A549 (cell line): ENCODE measurements at regions not wholly inside any gene's neighbourhood (a gene's known extent, or its start where the extent isn't known, plus 50 kb on each side); places are given as distances from the start of the nearest gene placed in this dataset.
"Not testable (repeated sequence)": the region's sequence is repeated elsewhere in the genome, so short reads cannot be mapped to it uniquely, and the experiment has no call there.

ENCODE experiments used
- ATAC-seq, 2 experiments: fragments of 200-7000 bp in 1 of 2; fragments of >200 bp in 1 of 2; cut with Nextera tagmentation in 1 of 2; cut with Tn5 transposase in 1 of 2; 3 replicates each; pipeline versions ENCODE4 v1.8.0 to v1.9.1; 2018 to 2020; ENCODE audit warnings: mild to moderate bottlenecking in 1 of 2, moderate library complexity in 1 of 2
- CTCF ChIA-PET: fragments of 300-600 bp; sonication (Branson Sonifier 250); formaldehyde crosslinking; extraction: SDS; loops from one replicate; lab custom pipeline; 2021; ENCODE audit warnings: antibody characterized with exemption, inconsistent platforms; lab: Yijun Ruan, JAX
- POLR2A ChIA-PET: fragments of 350-600 bp; formaldehyde crosslinking; extraction: SDS; loops from one replicate; lab custom pipeline; 2021; ENCODE audit warnings: antibody characterized with exemption, inconsistent platforms; lab: Yijun Ruan, JAX
- DNase-seq, 2 experiments: peaks; one replicate each; pipeline versions ENCODE4 v3.0.0 to v3.0.0-alpha.2; 2011 to 2016; ENCODE audit warnings: low read depth in 1 of 2, low spot score in 1 of 2
- FAIRE-seq: peaks from 2 replicates; lab custom pipeline; 2011; peaks lifted over from hg19 to GRCh38; lab: Jason Lieb, UNC
- H3K27ac ChIP-seq, 2 experiments: fragments of >200 bp; sonication (Bioruptor Twin); formaldehyde crosslinking; 3 replicates each; pipeline ENCODE4 v1.5.1; 2016 to 2017
- H3K4me1 ChIP-seq: fragments of >200 bp; sonication (Bioruptor Twin); formaldehyde crosslinking; 3 replicates; pipeline ENCODE4 v1.6.1; 2016
- H3K4me2 ChIP-seq: fragments of >200 bp; sonication (Bioruptor Twin); formaldehyde crosslinking; 3 replicates; pipeline ENCODE4 v1.6.1; 2016
- H3K4me3 ChIP-seq: fragments of >200 bp; sonication (Bioruptor Twin); formaldehyde crosslinking; 3 replicates; pipeline ENCODE4 v1.5.1; 2016
- H3K9me3 ChIP-seq: fragments of >200 bp; sonication (Bioruptor Twin); formaldehyde crosslinking; 3 replicates; pipeline ENCODE4 v1.6.1; 2016
- CBX8 ChIP-seq: fragments of 200-600 bp; sonication (generic); IDR thresholded peaks from 2 replicates; pipeline ENCODE4 v1.6.1; 2016
- CEBPB ChIP-seq, 2 experiments: fragments of >200 bp in 1 of 2; sonication (Bioruptor Twin) in 1 of 2; formaldehyde crosslinking in 1 of 2; IDR thresholded peaks; 2 replicates each; pipeline ENCODE4 v1.6.1; 2012 to 2016
- E2F6 ChIP-seq: IDR thresholded peaks from 2 replicates; pipeline ENCODE4 v1.6.1; 2012; ENCODE audit warnings: low read depth, borderline replicate concordance
- EHMT2 ChIP-seq: fragments of 200-600 bp; sonication (generic); IDR thresholded peaks from 2 replicates; pipeline ENCODE4 v1.6.1; 2016; ENCODE audit warnings: antibody characterized with exemption, low read depth, mild to moderate bottlenecking, moderate library complexity
- ELK1 ChIP-seq: fragments of 150-350 bp; IDR thresholded peaks from 2 replicates; pipeline ENCODE4 v1.6.1; 2014; ENCODE audit warnings: low read depth, mild to moderate bottlenecking, low read length
- FOSB ChIP-seq: fragments of 250-450 bp; sonication (Bioruptor Pico); IDR thresholded peaks from 2 replicates; pipeline ENCODE4 v1.5.0; 2020; ENCODE audit warnings: mild to moderate bottlenecking, moderate library complexity
- FOSL2 ChIP-seq, 2 experiments: fragments of 450-650 bp in 1 of 2; fragments of >200 bp in 1 of 2; sonication (Bioruptor Twin) in 1 of 2; formaldehyde crosslinking; IDR thresholded peaks; 2 replicates each; pipeline versions ENCODE4 v1.5.0 to v1.6.1; 2016 to 2020; ENCODE audit warnings: mild to moderate bottlenecking in 1 of 2, moderate library complexity in 1 of 2
- HEYL ChIP-seq: fragments of 250-450 bp; sonication (Bioruptor Pico); IDR thresholded peaks from 2 replicates; pipeline ENCODE4 v1.8.0; 2021; ENCODE audit warnings: mild to moderate bottlenecking, moderate library complexity
- HOXB5 ChIP-seq: fragments of 250-450 bp; sonication (Bioruptor Pico); IDR thresholded peaks from 2 replicates; pipeline ENCODE4 v1.5.0; 2020; ENCODE audit warnings: mild to moderate bottlenecking, moderate library complexity
- MAFK ChIP-seq: fragments of 450-650 bp; IDR thresholded peaks from 2 replicates; pipeline ENCODE4 v1.6.1; 2014; ENCODE audit not compliant: partially characterized antibody
- MYC ChIP-seq: IDR thresholded peaks from 2 replicates; pipeline ENCODE4 v1.6.1; 2012; ENCODE audit warnings: mild to moderate bottlenecking, inconsistent platforms, low read length, improper control_type of control experiment, borderline replicate concordance
- NR3C1 ChIP-seq: fragments of >200 bp; sonication (Bioruptor Twin); formaldehyde crosslinking; IDR thresholded peaks from 3 replicates; pipeline ENCODE4 v1.6.1; 2017
- POLR2A ChIP-seq: IDR thresholded peaks from 2 replicates; pipeline ENCODE4 v1.6.1; 2012; ENCODE audit warnings: mild to moderate bottlenecking, low read length
- RAD21 ChIP-seq, 2 experiments: fragments of >200 bp in 1 of 2; sonication (Bioruptor Twin) in 1 of 2; formaldehyde crosslinking in 1 of 2; IDR thresholded peaks in 1 of 2; conservative IDR thresholded peaks in 1 of 2; 2 replicates in 1 of 2; 3 replicates in 1 of 2; pipeline ENCODE4 v1.6.1; 2012 to 2018; ENCODE audit warnings: inconsistent platforms in 1 of 2
- SMC3 ChIP-seq: fragments of >200 bp; sonication (Bioruptor Twin); formaldehyde crosslinking; IDR thresholded peaks from 3 replicates; pipeline ENCODE4 v1.6.1; 2018; ENCODE audit warnings: inconsistent platforms
- SREBF2 ChIP-seq: fragments of 450-650 bp; IDR thresholded peaks from 2 replicates; pipeline ENCODE4 v1.6.1; 2014; ENCODE audit warnings: mild to moderate bottlenecking, moderate library complexity
- ZNF302 ChIP-seq: fragments of 250-450 bp; sonication (Bioruptor Pico); IDR thresholded peaks from 2 replicates; pipeline ENCODE4 v1.9.0; 2021; ENCODE audit warnings: inconsistent platforms, mild to moderate bottlenecking, moderate library complexity
- ZSCAN20 ChIP-seq: fragments of 250-450 bp; sonication (Bioruptor Pico); IDR thresholded peaks from 2 replicates; pipeline ENCODE4 v1.8.0; 2022; ENCODE audit warnings: mild to moderate bottlenecking, moderate library complexity
- WGBS: methylation state at CpG from one replicate; pipeline ENCODE4 v1.1.6; 2017; ENCODE audit errors: missing lambda C conversion rate; 5-methylcytosine and 5-hydroxymethylcytosine counted together
- TF ChIP-seq, protein P1 (sequence below): fragments of >200 bp; sonication (Bioruptor Twin); formaldehyde crosslinking; IDR thresholded peaks from 3 replicates; pipeline ENCODE4 v1.5.1; 2016
- TF ChIP-seq, protein P2 (sequence below): fragments of 250-450 bp; sonication (Bioruptor Pico); IDR thresholded peaks from 2 replicates; pipeline ENCODE4 v1.5.0; 2021; ENCODE audit warnings: mild to moderate bottlenecking, moderate library complexity, borderline replicate concordance

DNA sequence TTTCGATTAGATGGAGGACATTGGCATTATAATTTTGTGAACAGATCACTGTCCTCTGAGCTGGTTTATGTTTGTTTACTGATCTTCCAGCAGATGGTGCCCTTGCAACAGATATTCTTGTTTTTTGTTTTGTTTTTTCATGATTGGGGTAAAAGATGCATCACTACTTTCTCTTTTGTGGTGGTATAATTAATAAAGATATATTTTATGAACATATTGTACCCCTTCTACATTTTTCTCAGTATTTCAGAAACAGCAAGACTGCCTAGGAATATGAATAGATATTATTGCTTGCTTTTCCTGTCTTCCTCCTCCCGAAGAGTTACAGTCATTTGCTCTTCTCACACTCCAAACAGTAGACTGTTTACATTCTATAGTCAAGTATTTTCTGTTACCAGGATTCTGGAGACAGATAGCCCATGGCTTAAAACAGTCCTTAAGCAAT is 905.2 kb downstream of the TRAM1L1 start:
- no peaks in the 10 kb centered on the region for H3K9me3 ChIP-seq
- ChIA-PET CTCF (interaction anchor here (0.7 to 1.3 kb wide), 2 partner anchors 1446 to 1854 kb away, joined by 3 read pairs; partner anchors contain the start of gene NDST3), POLR2A (no interaction called here)
- peak overlapping the region; percentile 34; the same call in 1 of the 3 replicates for H3K4me2 ChIP-seq
- H3K4me3 ChIP-seq: no peak overlapping the region
- DNase-seq: peak; percentile 0 to 9
- no peak for TF ChIP-seq ZNF302
- TF ChIP-seq E2F6: no peak
- TF ChIP-seq, protein P1, sequence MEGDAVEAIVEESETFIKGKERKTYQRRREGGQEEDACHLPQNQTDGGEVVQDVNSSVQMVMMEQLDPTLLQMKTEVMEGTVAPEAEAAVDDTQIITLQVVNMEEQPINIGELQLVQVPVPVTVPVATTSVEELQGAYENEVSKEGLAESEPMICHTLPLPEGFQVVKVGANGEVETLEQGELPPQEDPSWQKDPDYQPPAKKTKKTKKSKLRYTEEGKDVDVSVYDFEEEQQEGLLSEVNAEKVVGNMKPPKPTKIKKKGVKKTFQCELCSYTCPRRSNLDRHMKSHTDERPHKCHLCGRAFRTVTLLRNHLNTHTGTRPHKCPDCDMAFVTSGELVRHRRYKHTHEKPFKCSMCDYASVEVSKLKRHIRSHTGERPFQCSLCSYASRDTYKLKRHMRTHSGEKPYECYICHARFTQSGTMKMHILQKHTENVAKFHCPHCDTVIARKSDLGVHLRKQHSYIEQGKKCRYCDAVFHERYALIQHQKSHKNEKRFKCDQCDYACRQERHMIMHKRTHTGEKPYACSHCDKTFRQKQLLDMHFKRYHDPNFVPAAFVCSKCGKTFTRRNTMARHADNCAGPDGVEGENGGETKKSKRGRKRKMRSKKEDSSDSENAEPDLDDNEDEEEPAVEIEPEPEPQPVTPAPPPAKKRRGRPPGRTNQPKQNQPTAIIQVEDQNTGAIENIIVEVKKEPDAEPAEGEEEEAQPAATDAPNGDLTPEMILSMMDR: peak; percentile 44
- no peak for TF ChIP-seq FOSL2 (IDR thresholded peaks at IDR 0.05)
- TF ChIP-seq FOSL2 (CRISPR knock-in tag; IDR thresholded peaks at IDR 0.05): no peak
- peak; percentile 33 to 53 for TF ChIP-seq RAD21 (conservative IDR thresholded peaks at IDR 0.05 in 1 of 2, IDR thresholded peaks at IDR 0.05 in 1 of 2)
- peak; percentile 36; the same call in 2 of the 3 replicates for TF ChIP-seq SMC3
- ATAC-seq: 0 out of 6 replicates have a peak, but pooled peaks of 1 of the 2 experiments have one; percentile 37
- H3K4me1 ChIP-seq: no peaks in the 10 kb centered on the region
- H3K27ac ChIP-seq: no peak overlapping the region
- FAIRE-seq: no peak
- WGBS: 0% methylated on average over 2 of the region's 2 CpGs

DNA sequence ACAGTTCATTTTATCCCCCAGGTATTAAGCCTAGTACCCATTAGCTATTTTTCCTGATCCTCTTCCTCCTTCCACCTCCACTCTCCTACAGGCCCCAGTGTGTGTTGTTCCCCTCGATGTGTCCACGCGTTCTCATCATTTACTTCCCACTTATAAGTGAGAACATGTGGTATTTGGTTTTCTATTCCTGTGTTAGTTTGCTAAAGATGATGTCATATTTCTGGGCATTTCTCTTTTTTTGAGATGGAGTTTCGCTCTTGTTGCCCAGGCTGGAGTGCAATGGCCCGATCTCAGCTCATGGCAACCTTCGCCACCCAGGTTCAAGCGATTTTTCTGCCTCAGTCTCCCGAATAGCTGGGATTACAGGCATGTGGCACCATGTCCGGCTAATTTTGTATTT is 934.0 kb downstream of the TRAM1L1 start:
- CTCF ChIA-PET, FAIRE-seq, ATAC-seq, DNase-seq, H3K4me2 ChIP-seq, POLR2A ChIA-PET, H3K4me1 ChIP-seq, H3K9me3 ChIP-seq, H3K4me3 ChIP-seq, H3K27ac ChIP-seq: not testable (repeated sequence)
- 68% methylated on average over 6 of the region's 9 CpGs for WGBS

- WGBS: 17% methylated on average over 1 of the region's 1 CpG
- FAIRE-seq: no peak
- CTCF ChIA-PET: no interaction called here
- no peaks in the 10 kb centered on the region for H3K4me1 ChIP-seq
- TF ChIP-seq POLR2A: no peak
- TF ChIP-seq CBX8: no peak
- TF ChIP-seq MAFK: no peak
- no peak for TF ChIP-seq FOSB (CRISPR knock-in tag)
- TF ChIP-seq ZSCAN20 (CRISPR knock-in tag): no peak
- no peak for TF ChIP-seq MYC
- no peak for TF ChIP-seq NR3C1
- TF ChIP-seq CEBPB (IDR thresholded peaks at IDR 0.05): no peak
- TF ChIP-seq, protein P2, sequence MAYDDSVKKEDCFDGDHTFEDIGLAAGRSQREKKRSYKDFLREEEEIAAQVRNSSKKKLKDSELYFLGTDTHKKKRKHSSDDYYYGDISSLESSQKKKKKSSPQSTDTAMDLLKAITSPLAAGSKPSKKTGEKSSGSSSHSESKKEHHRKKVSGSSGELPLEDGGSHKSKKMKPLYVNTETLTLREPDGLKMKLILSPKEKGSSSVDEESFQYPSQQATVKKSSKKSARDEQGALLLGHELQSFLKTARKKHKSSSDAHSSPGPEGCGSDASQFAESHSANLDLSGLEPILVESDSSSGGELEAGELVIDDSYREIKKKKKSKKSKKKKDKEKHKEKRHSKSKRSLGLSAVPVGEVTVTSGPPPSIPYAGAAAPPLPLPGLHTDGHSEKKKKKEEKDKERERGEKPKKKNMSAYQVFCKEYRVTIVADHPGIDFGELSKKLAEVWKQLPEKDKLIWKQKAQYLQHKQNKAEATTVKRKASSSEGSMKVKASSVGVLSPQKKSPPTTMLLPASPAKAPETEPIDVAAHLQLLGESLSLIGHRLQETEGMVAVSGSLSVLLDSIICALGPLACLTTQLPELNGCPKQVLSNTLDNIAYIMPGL (CRISPR knock-in tag): no peak
- no peak for TF ChIP-seq ELK1
- no peak for TF ChIP-seq HOXB5 (CRISPR knock-in tag)
- no peak for TF ChIP-seq E2F6
- TF ChIP-seq EHMT2: no peak
- no peak for TF ChIP-seq SREBF2
- TF ChIP-seq HEYL: no peak
- TF ChIP-seq, all 56 proteins: peak for 0
- POLR2A ChIA-PET: no interaction called here
- Histone ChIP-seq H3K9me3 (no peaks in the 10 kb centered on the region), H3K4me2 (no peak overlapping the region), H3K27ac (no peak overlapping the region), H3K4me3 (no peak overlapping the region)
- ATAC-seq: no peak
- no peak for DNase-seq
Observed at GRCh38 chr4:116150152-116150551, 935.2 kb downstream of the TRAM1L1 start.
